ENCODE measurements at regions not wholly inside any gene's neighbourhood (a gene's known extent, or its start where the extent isn't known, plus 50 kb on each side); places are given as distances from the start of the nearest gene placed in this dataset.

DNA sequence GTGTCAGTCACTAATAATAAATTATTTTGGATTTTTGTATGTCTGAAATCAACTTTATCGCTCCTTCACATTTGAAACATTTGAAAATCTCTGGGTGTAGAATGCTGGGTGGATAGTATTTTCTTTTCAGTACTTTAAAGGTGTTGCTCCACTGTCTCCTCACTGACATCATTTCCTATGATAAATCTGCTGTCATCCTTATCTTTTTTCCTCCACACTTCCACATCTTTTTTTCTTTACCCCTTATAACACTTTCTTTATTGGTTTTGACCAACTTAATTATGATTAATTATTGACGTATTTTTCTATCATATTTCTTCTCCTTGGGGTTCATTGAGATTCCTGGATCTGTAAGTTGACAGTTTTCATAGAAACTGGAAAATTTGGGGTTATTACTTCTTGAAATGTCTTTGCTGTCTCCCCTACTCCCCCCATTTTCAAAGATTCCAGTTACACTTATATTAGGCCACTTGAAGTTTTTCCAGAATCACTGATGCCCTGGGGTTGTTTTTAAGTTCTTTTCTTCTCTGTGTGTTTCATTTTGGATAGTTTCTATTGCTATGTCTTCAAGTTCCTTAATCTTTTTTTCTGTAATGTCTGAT, 177.5 kb upstream of the DIO3 start:
- DNase-seq (ENCODE audit: low read depth in 2 of 2, low spot score in 1 of 2) = no peak

DNA sequence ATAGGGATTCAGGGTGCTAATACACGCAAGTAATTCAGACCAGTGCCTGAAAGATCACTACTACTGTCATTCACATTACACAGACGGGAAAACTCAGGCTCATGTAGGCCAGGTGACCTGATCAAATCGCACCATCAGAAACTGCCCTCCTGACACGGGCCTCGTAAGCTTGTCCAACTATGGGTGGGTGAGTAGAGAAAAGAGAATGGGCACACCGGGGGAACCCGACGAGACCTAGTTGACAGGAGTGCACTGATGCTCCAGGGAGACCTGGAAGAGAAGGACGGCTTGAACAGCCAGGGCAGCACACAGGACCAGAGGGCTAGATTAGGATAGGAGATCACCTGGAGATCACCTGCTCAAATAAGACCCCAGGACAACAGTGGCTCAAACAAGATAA, 166.9 kb upstream of the DIO3 start:
- DNase-seq (ENCODE audit: low read depth in 2 of 2, low spot score in 1 of 2) = no peak

- no peak for DNase-seq (ENCODE audit: low read depth in 2 of 2, low spot score in 1 of 2)
Measured at GRCh38 chr14:101395779-101396178, 165.5 kb upstream of the DIO3 start.

- DNase-seq (ENCODE audit: low read depth in 2 of 2, low spot score in 1 of 2) = no peak
Measured at GRCh38 chr14:101397206-101397605, 164.1 kb upstream of the DIO3 start.

DNA sequence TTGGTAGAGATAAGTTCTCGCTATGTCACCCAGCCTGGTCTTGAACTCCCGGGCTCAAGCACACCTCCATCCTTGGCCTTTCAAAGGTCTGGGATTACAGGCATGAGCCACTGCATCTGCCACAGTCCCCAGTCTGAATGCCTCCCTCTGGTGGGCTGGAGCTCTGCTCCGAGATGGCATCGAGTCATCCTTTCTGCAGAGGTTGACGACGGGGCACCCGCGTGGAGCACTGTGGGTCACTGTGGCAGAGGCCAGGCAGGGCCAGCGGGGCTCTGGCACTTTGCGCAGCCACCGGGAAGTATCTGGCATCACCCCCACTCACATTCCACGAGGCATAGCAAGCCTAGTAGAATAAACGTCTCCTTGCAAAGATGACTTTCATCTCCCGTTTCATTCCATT, 163.3 kb upstream of the DIO3 start:
- no peak for DNase-seq (ENCODE audit: low read depth in 2 of 2, low spot score in 1 of 2)

GRCh38 chr14:101399737-101400517, 161.4 kb upstream of the DIO3 start:
- DNase-seq (ENCODE audit: low read depth in 2 of 2, low spot score in 1 of 2) = no peak

GRCh38 chr14:101400830-101401229, 160.5 kb upstream of the DIO3 start:
- DNase-seq (ENCODE audit: low read depth in 2 of 2, low spot score in 1 of 2) = no peak

GRCh38 chr14:101402936-101403660, 158.2 kb upstream of the DIO3 start:
- DNase-seq (ENCODE audit: low read depth in 2 of 2, low spot score in 1 of 2) = no peak

GRCh38 chr14:101404426-101405170, 156.7 kb upstream of the DIO3 start:
- no peak for DNase-seq (ENCODE audit: low read depth in 2 of 2, low spot score in 1 of 2)

DNA sequence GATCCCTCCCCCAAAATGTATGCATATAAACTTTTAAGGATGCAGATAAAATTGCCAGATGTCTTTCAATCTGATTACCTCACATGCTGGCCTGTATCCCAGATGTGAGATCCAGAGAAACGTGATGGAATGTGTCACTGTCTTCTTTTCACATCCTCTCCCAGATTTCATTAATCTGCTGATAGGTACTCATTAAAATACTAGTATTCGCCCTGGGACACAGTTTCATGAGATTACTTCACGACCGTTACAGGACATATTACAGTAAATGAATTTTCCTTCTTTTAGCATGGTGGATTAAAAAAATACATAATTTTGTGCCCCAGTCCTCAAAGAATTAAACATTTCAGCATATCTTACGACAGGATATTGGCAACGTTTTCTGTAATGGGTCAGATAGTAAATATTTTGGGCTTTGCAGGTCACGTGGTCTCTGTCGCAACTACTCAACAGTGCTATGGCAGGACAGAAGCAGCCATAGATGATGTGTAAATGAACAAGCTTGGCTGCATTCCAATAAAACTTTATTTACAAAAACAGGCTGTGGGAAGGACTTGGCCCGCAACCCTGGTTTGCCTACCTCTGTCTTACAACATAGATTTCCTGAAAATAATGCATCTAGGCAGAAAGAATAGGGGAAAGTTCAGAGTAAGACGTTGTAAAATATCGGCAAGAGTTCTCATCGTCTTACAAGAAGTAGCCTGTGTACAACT, 156.0 kb upstream of the DIO3 start:
- no peak for DNase-seq (ENCODE audit: low read depth in 2 of 2, low spot score in 1 of 2)

DNA sequence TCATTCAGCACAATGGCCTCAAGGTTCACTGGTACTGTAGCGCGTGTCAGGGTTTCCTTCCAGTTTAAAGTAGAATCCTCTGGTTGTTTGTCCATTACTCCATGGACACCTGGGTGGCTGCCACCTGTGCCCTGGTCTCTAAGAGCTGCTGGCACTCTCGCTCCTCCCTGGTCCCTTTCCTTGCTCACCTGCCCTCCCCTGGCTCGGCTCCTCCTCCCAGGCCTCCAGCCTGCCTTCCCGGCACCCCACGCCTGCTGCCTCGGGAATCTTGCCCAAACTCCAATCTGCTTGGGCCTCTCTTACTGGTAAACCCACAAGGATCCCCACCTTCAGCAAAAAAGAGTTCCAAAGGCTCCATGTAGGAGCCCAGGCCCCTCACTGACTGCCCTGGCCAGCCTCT, 154.4 kb upstream of the DIO3 start:
- no peak for DNase-seq (ENCODE audit: low read depth in 2 of 2, low spot score in 1 of 2)

- DNase-seq (ENCODE audit: low read depth in 2 of 2, low spot score in 1 of 2) = no peak
Measured at GRCh38 chr14:101407328-101407727, 154.0 kb upstream of the DIO3 start.

DNA sequence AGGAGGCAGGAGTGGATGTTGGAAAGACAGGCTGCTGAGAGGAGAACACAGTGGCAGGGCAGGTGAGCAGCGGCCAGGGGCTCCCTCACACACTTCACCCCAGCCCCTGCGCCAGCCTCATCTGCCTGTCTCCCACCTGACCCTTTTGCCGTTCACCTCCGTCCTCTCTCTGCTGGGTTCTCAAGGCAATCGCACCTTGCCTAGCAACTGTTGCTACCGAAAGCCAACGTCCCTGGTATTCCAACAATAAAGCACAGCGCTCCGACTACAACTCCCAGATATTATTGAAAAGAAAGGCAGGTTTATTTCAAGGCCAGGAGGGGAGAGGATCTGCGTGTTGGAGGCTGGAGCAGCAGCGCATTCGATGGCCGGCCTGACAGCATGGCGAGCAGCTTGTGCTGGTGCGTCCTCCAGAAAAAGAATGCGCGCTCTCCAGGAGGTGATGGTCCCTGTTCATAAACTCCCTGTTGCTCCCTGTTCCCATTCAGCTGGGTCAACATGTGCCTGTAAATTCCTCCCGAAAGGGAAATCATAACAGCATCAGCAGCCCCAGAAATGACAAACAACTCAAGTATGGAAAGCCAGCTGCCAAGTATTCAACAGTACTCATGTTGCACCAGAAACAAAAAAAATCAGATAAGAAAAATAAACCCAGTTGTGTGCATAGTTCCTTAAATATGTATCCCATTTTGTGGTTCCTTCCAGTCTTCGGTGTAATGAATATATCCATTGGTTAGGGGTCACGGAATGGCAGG, 153.0 kb upstream of the DIO3 start:
- DNase-seq (ENCODE audit: low read depth in 2 of 2, low spot score in 1 of 2) = no peak

GRCh38 chr14:101409006-101409543, 152.2 kb upstream of the DIO3 start:
- DNase-seq (ENCODE audit: low read depth in 2 of 2, low spot score in 1 of 2) = no peak

DNA sequence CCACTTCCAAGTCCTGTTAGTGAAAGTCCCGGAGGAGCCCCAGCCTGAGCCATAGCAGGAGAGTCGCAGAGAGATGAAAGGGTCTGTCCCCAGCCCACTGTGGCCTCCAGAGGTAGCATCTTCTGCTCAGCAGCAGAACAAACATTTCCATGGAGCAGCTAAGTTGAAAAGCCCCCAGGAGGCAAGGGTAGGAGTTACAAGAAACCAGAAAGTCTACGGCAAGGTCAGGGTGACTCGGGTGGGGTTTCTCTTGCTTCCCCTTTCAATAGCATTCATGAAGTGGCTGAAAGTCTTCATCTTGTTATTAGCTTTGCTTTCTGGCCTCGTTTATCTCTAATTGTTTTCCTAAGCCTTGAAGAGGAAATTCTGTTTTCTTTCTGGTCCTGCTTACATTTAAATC, 151.2 kb upstream of the DIO3 start:
- DNase-seq (ENCODE audit: low read depth in 2 of 2, low spot score in 1 of 2) = no peak

DNA sequence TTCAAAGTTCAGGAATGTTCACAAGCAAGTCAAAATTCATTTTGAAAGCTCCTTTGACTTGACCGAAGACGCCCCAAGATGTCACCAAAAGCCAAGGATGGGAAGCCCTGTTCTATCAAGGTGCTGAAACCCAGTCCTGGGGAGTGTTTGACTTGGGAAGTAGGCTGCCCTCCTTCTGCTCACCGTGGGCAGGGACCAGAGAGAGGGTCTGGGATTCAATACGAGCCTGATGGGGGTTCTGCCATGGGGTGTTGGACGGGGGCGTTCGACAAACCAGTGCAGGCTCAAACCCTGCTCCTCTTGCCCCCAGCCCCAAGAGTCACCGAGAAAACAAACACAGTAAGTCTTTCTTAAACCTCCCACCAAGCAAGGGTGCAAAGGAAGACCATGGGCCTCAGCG, 150.1 kb upstream of the DIO3 start:
- no peak for DNase-seq (ENCODE audit: low read depth in 2 of 2, low spot score in 1 of 2)

- no peak for DNase-seq (ENCODE audit: low read depth in 2 of 2, low spot score in 1 of 2)
Measured at GRCh38 chr14:101411779-101412178, 149.5 kb upstream of the DIO3 start.

DNA sequence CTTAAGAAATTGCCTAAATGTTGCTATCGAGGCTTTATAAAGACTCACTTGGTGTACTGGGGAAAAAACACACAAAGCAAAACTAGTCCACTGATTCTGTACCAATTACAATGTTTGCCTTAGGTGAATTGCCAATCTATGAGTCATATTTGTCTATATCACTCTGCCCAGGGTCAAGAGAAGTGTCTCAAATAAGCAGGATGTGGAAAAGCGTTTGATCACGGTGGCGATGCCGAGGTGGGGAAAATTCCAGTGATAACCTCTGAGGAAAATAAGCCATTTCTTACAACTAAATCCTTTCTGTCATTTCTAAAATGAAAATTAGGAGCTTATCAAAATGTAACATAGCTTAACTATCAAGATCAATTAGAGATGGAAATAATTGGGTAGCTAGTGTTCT, 148.6 kb upstream of the DIO3 start:
- DNase-seq (ENCODE audit: low read depth in 2 of 2, low spot score in 1 of 2) = no peak

DNA sequence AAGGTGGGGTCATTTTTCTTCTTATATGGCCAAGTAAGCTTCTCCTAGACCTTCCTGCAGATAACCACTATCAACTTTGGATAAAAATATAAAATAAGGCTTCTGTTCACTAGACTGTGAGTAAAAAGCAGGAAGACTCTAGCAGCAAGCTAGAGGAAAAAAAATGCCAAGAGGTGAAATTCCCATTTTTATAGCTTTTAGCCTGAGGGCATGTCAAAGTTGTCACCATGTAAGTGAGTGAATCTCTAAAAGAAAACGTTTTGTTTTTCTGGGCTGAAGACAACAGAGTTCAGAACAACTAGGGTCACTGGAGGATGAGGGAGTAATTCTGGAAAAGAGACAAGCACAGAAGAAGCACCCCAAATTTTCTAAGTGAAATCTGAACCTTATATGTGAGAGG, 143.9 kb upstream of the DIO3 start:
- DNase-seq (ENCODE audit: low read depth in 2 of 2, low spot score in 1 of 2) = no peak

DNA sequence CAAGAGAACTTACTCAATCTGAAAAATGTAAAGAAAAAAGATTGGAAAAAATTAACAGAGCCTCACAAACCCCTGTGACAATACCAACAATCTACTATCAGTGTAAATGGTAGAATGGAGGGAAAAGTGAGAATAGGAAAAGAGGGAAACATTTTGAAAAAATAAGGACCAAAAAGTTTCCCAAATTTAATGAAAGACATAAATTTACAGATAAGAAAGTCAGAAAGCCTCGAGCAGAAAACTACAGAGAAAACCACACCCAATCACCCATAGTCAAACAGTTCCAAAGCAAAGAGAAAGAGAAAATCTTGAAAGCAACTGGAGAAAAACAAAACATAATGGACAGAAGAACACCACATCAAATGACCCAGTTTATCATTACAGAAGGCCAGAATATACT, 142.7 kb upstream of the DIO3 start:
- DNase-seq (ENCODE audit: low read depth in 2 of 2, low spot score in 1 of 2) = no peak
